Endodermal cell (in vitro differentiated cells): ENCODE measurements at regions not wholly inside any gene's neighbourhood (a gene's known extent, or its start where the extent isn't known, plus 50 kb on each side); places are given as distances from the start of the nearest gene placed in this dataset.

ENCODE experiments used
- DNase-seq: peaks from one replicate; pipeline ENCODE4 v3.0.0-alpha.2; 2017
- H3K27ac ChIP-seq: 2 replicates; pipeline ENCODE4 v1.5.1; 2013; ENCODE audit warnings: mild to moderate bottlenecking, low read depth, low read length, moderate library complexity
- H3K27me3 ChIP-seq: 2 replicates; pipeline ENCODE4 v1.6.1; 2013; ENCODE audit warnings: mild to moderate bottlenecking, low read length, moderate library complexity; ENCODE audit not compliant: insufficient read depth, control insufficient read depth, poor library complexity, severe bottlenecking
- H3K36me3 ChIP-seq: 2 replicates; pipeline ENCODE4 v1.7.0; 2013; ENCODE audit warnings: mild to moderate bottlenecking, low read length, moderate library complexity; ENCODE audit not compliant: control insufficient read depth, insufficient read depth
- H3K4me1 ChIP-seq: one replicate; pipeline ENCODE4 v1.7.0; 2013; ENCODE audit warnings: low read length; ENCODE audit not compliant: control insufficient read depth, insufficient read depth
- H3K4me3 ChIP-seq: 2 replicates; pipeline ENCODE4 v1.5.1; 2013; ENCODE audit warnings: mild to moderate bottlenecking, low read length, moderate library complexity
- H3K9ac ChIP-seq: 2 replicates; pipeline ENCODE4 v1.6.1; 2013; ENCODE audit warnings: mild to moderate bottlenecking, low read length, moderate library complexity; ENCODE audit not compliant: poor library complexity, severe bottlenecking; ENCODE audit errors: extremely low read depth
- H3K9me3 ChIP-seq: 2 replicates; pipeline ENCODE4 v1.6.1; 2013; ENCODE audit warnings: mild to moderate bottlenecking, low read length, moderate library complexity; ENCODE audit not compliant: control insufficient read depth
- H3K27ac Mint-ChIP-seq: 2 replicates; pipeline ENCODE4 v1.8.0; 2020; ENCODE audit warnings: mixed read lengths
- H3K27me3 Mint-ChIP-seq: 2 replicates; pipeline ENCODE4 v1.8.0; 2021; ENCODE audit warnings: mild to moderate bottlenecking, mixed read lengths; ENCODE audit not compliant: insufficient read depth
- H3K36me3 Mint-ChIP-seq: 2 replicates; pipeline ENCODE4 v1.8.0; 2020; ENCODE audit warnings: low read depth, mixed read lengths
- H3K4me1 Mint-ChIP-seq: 2 replicates; pipeline ENCODE4 v1.8.0; 2020; ENCODE audit warnings: mixed read lengths
- H3K4me3 Mint-ChIP-seq: 2 replicates; pipeline ENCODE4 v1.8.0; 2020; ENCODE audit warnings: mild to moderate bottlenecking, moderate library complexity, mixed read lengths
- H3K9me3 Mint-ChIP-seq: 2 replicates; pipeline ENCODE4 v1.8.0; 2020; ENCODE audit warnings: mild to moderate bottlenecking, mixed read lengths
- WGBS, 2 experiments: methylation state at CpG; one replicate each; pipeline versions ENCODE4 v1.1.5 to v1.1.7; 2013; ENCODE audit warnings: missing lambda C conversion rate in 2 of 2, mixed read lengths in 1 of 2; ENCODE audit not compliant: insufficient coverage in 1 of 2, insufficient read length in 1 of 2; 5-methylcytosine and 5-hydroxymethylcytosine counted together
- TF ChIP-seq, protein P1 (sequence below): fragments of 200-600 bp; sonication (generic); conservative IDR thresholded peaks from 2 replicates; pipeline ENCODE4 v1.5.0; 2021; ENCODE audit warnings: antibody characterized with exemption, mild to moderate bottlenecking

DNA sequence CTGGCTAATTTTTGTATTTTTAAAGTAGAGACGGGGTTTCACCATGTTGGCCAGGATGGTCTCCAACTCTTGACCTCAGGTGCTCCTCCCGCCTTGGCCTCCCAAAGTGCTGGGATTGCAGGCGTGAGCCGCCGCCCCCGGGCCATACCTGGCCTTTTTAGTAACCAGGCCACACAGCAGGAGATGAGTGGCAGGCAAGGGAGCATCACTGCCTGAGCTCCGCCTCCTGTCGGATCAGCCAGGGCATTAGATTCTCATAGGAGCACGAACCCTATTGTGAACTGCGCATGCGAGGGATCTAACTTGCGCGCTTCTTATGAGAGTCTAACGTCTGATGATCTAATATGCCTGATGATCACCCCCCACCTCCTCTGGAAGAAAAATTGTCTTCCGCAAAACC is 308.7 kb upstream of the PRMT6 start:
- Histone ChIP-seq H3K36me3 (no peaks in the 10 kb centered on the region), H3K4me1 (peaks cover 5% of the 10 kb centered on the region), H3K4me3 (no peak overlapping the region), H3K27ac (no peak overlapping the region), H3K27me3 (no peaks in the 10 kb centered on the region), H3K9ac (no peak overlapping the region), H3K9me3 (no peaks in the 10 kb centered on the region)
- Mint-ChIP-seq H3K4me1 (peaks cover 24% of the 10 kb centered on the region), H3K4me3 (no peak overlapping the region), H3K36me3 (no peaks in the 10 kb centered on the region), H3K27me3 (no peaks in the 10 kb centered on the region), H3K9me3 (no peaks in the 10 kb centered on the region), H3K27ac (no peak overlapping the region)
- WGBS, 2 experiments, result 94 to 97% methylated on average over 11 to 15 of the region's 15 CpGs
- DNase-seq, result no peak
- TF ChIP-seq, protein P1, sequence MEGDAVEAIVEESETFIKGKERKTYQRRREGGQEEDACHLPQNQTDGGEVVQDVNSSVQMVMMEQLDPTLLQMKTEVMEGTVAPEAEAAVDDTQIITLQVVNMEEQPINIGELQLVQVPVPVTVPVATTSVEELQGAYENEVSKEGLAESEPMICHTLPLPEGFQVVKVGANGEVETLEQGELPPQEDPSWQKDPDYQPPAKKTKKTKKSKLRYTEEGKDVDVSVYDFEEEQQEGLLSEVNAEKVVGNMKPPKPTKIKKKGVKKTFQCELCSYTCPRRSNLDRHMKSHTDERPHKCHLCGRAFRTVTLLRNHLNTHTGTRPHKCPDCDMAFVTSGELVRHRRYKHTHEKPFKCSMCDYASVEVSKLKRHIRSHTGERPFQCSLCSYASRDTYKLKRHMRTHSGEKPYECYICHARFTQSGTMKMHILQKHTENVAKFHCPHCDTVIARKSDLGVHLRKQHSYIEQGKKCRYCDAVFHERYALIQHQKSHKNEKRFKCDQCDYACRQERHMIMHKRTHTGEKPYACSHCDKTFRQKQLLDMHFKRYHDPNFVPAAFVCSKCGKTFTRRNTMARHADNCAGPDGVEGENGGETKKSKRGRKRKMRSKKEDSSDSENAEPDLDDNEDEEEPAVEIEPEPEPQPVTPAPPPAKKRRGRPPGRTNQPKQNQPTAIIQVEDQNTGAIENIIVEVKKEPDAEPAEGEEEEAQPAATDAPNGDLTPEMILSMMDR, result no peak

DNA sequence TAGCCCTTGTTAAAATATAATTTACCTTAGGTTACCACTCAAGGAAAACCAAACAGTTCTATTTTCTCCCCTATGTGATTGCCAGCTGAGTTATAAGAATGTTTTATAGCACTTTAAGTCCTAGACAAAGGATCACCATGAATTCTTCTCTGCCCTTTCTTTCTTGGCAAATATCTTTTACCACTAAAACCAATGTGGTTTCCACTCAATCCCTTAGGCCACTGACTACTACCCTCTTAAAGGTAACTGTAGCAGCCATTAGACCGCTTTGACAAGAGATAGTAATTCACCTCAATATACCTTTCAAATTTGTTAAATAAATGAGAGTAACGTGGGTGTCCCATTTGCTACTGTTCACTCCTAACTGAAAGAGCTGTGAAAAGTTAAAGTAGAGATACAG is 307.9 kb upstream of the PRMT6 start:
- H3K27me3 Mint-ChIP-seq, result no peaks in the 10 kb centered on the region

DNA sequence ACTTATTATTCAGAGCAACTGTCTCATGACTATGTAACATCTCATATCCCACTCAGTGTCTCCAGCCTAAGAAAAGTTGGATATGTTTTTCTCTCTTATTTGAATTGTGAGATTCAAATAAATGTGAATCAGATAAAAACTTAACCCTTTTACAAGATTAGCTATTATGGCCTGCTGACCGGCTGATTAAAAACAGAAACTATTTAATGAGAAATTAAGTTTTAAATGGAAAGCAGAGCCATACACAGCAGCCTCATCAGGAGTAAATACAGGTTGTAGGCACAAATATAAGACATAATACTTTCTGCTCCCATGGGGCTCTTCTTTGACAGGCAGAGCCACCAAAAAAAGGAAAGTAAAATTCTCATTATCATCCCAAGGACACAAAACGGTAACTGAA is 307.0 kb upstream of the PRMT6 start:
- Mint-ChIP-seq H3K36me3 (no peaks in the 10 kb centered on the region), H3K27me3 (no peaks in the 10 kb centered on the region), H3K9me3 (no peaks in the 10 kb centered on the region), H3K4me3 (no peak overlapping the region), H3K27ac (no peak overlapping the region), H3K4me1 (peaks cover 19% of the 10 kb centered on the region)
- Histone ChIP-seq H3K4me3 (no peak overlapping the region), H3K36me3 (no peaks in the 10 kb centered on the region), H3K9me3 (no peaks in the 10 kb centered on the region), H3K27ac (no peak overlapping the region), H3K4me1 (peaks cover 5% of the 10 kb centered on the region), H3K9ac (no peak overlapping the region), H3K27me3 (no peaks in the 10 kb centered on the region)
- no peak for DNase-seq
- TF ChIP-seq, protein P1, result no peak
- 33 to 52% methylated on average over 1 to 2 of the region's 2 CpGs for WGBS, 2 experiments

More for the DNA sequence above, 307.9 kb upstream of the PRMT6 start:
- Histone ChIP-seq H3K36me3 (no peaks in the 10 kb centered on the region), H3K4me3 (no peak overlapping the region), H3K9ac (no peak overlapping the region), H3K27ac (no peak overlapping the region), H3K4me1 (peaks cover 5% of the 10 kb centered on the region), H3K27me3 (no peaks in the 10 kb centered on the region), H3K9me3 (no peaks in the 10 kb centered on the region)
- H3K4me1 Mint-ChIP-seq, result peaks cover 24% of the 10 kb centered on the region
- WGBS, 2 experiments, result 96% methylated on average over 2 of the region's 2 CpGs; no CpG with 5 or more reads in 1 of the 2 experiments
- H3K4me3 Mint-ChIP-seq, result no peak overlapping the region
- no peak overlapping the region for H3K27ac Mint-ChIP-seq
- H3K9me3 Mint-ChIP-seq, result no peaks in the 10 kb centered on the region
- no peak for DNase-seq
- TF ChIP-seq, protein P1, result no peak
- H3K36me3 Mint-ChIP-seq, result no peaks in the 10 kb centered on the region
